Neural cell (in vitro differentiated cells): ENCODE measurements at regions not wholly inside any gene's neighbourhood (a gene's known extent, or its start where the extent isn't known, plus 50 kb on each side); places are given as distances from the start of the nearest gene placed in this dataset.

Source experiments
- CTCF ChIP-seq: fragments of 450-650 bp; IDR thresholded peaks from 2 replicates; pipeline ENCODE4 v1.5.1; 2014; ENCODE audit warnings: antibody characterized with exemption, mild to moderate bottlenecking, moderate library complexity; ENCODE audit not compliant: poor library complexity, severe bottlenecking
- EP300 ChIP-seq: fragments of 450-650 bp; conservative IDR thresholded peaks from 2 replicates; pipeline ENCODE4 v1.6.1; 2014; ENCODE audit warnings: antibody characterized with exemption, mild to moderate bottlenecking, moderate library complexity; ENCODE audit not compliant: poor library complexity, severe bottlenecking
- EZH2 ChIP-seq: fragments of 200-600, 300-800 bp; shearing (Covaris generic), sonication (generic); IDR thresholded peaks from 2 replicates; pipeline ENCODE4 v1.6.1; 2014; ENCODE audit warnings: antibody characterized with exemption, low read length, borderline replicate concordance, mild to moderate bottlenecking; ENCODE audit not compliant: insufficient read depth, poor library complexity, severe bottlenecking
- POLR2AphosphoS5 ChIP-seq: IDR thresholded peaks from 2 replicates; pipeline ENCODE4 v1.6.1; 2012
- REST ChIP-seq: IDR thresholded peaks from 2 replicates; pipeline ENCODE4 v1.6.1; 2012; ENCODE audit warnings: borderline replicate concordance

- TF ChIP-seq CTCF, result no peak
- TF ChIP-seq EZH2, result no peak
- no peak for TF ChIP-seq POLR2AphosphoS5
- TF ChIP-seq EP300, result no peak
- no peak for TF ChIP-seq REST
Observed at GRCh38 chr22:47397673-47398072, 635.2 kb downstream of the TBC1D22A start.
